GM12872 (cell line): ENCODE measurements at regions not wholly inside any gene's neighbourhood (a gene's known extent, or its start where the extent isn't known, plus 50 kb on each side); places are given as distances from the start of the nearest gene placed in this dataset.

Experiments used
- CTCF ChIP-seq: IDR thresholded peaks from 3 replicates; pipeline ENCODE4 v1.5.1; 2011; ENCODE audit warnings: low read depth, mild to moderate bottlenecking, low read length, moderate library complexity; ENCODE audit not compliant: insufficient read depth

GRCh38 chr21:26773058-26773457, 72.2 kb downstream of the ADAMTS1 start:
- no peak for TF ChIP-seq CTCF

GRCh38 chr21:26769613-26770188, 75.5 kb downstream of the ADAMTS1 start:
- no peak for TF ChIP-seq CTCF

- TF ChIP-seq CTCF = no peak
These were observed 78.3 kb downstream of the ADAMTS1 start for GRCh38 chr21:26766826-26767325.

- no peak for TF ChIP-seq CTCF
These were observed 83.9 kb downstream of the ADAMTS1 start for GRCh38 chr21:26761174-26761915.

- no peak for TF ChIP-seq CTCF
These were observed 85.5 kb downstream of the ADAMTS1 start for GRCh38 chr21:26759731-26760130.

GRCh38 chr21:26758083-26758880, 86.9 kb downstream of the ADAMTS1 start:
- TF ChIP-seq CTCF = no peak

GRCh38 chr21:26756491-26757159, 88.6 kb downstream of the ADAMTS1 start:
- TF ChIP-seq CTCF = no peak
